SU-DHL-6 (cell line): ENCODE measurements at regions not wholly inside any gene's neighbourhood (a gene's known extent, or its start where the extent isn't known, plus 50 kb on each side); places are given as distances from the start of the nearest gene placed in this dataset.
"Not testable (repeated sequence)": the region's sequence is repeated elsewhere in the genome, so short reads cannot be mapped to it uniquely, and the experiment has no call there.

Experiments
- H2AFZ ChIP-seq: fragments of 200-600 bp; sonication (generic); 2 replicates; pipeline ENCODE4 v1.6.1; 2014; ENCODE audit warnings: low read depth, mild to moderate bottlenecking, moderate library complexity, mixed read lengths, antibody characterized with exemption, low read length; ENCODE audit not compliant: severe bottlenecking
- H3F3A ChIP-seq: fragments of 200-600 bp; shearing (Covaris generic); 2 replicates; pipeline ENCODE4 v1.6.0; 2016; ENCODE audit warnings: antibody characterized with exemption, mild to moderate bottlenecking; ENCODE audit not compliant: insufficient read depth
- H3K27ac ChIP-seq: fragments of 200-600 bp; sonication (generic); 2 replicates; pipeline ENCODE4 v1.5.1; 2016; ENCODE audit warnings: low read depth, mild to moderate bottlenecking, low read length, moderate library complexity, mixed read lengths
- H3K27me3 ChIP-seq: fragments of 200-600 bp; sonication (generic), shearing (Covaris generic); 2 replicates; pipeline ENCODE4 v1.6.0; 2014; ENCODE audit warnings: mild to moderate bottlenecking, low read length
- H3K36me3 ChIP-seq: fragments of 200-600 bp; sonication (generic); 2 replicates; pipeline ENCODE4 v1.6.1; 2014; ENCODE audit warnings: mild to moderate bottlenecking, low read length, mixed read lengths
- H3K4me2 ChIP-seq: fragments of 300-600, 200-600 bp; shearing (Covaris generic), sonication (generic); 2 replicates; pipeline ENCODE4 v1.6.0; 2014; ENCODE audit warnings: low read length, low read depth, mild to moderate bottlenecking; ENCODE audit not compliant: poor library complexity, severe bottlenecking
- H3K4me3 ChIP-seq: fragments of 200-600 bp; sonication (generic); 2 replicates; pipeline ENCODE4 v1.5.1; 2014; ENCODE audit warnings: antibody characterized with exemption, low read length, mild to moderate bottlenecking, mixed read lengths; ENCODE audit not compliant: insufficient read depth, poor library complexity, severe bottlenecking
- H3K79me2 ChIP-seq: fragments of 200-600 bp; sonication (generic); 2 replicates; pipeline ENCODE4 v1.6.1; 2014; ENCODE audit warnings: mild to moderate bottlenecking, low read length, moderate library complexity; ENCODE audit not compliant: insufficient read depth
- H3K9ac ChIP-seq: fragments of 200-600 bp; sonication (generic); 2 replicates; pipeline ENCODE4 v1.7.0; 2014; ENCODE audit warnings: mild to moderate bottlenecking, low read length
- H3K9me2 ChIP-seq: fragments of 200-600 bp; sonication (generic); replicated peaks from 2 replicates; pipeline ENCODE4 v1.6.1; 2014; ENCODE audit warnings: low read length; ENCODE audit not compliant: insufficient read depth
- H3K9me3 ChIP-seq: fragments of 200-600 bp; sonication (generic); 2 replicates; pipeline ENCODE4 v1.6.1; 2014; ENCODE audit warnings: low read length, mixed read lengths; ENCODE audit not compliant: insufficient read depth
- H4K20me1 ChIP-seq: fragments of 200-600 bp; sonication (generic); 2 replicates; pipeline ENCODE4 v1.6.1; 2014; ENCODE audit warnings: low read depth, mild to moderate bottlenecking, antibody characterized with exemption, low read length, moderate library complexity, mixed read lengths
- EZH2phosphoT487 ChIP-seq: fragments of 200-600 bp; sonication (generic), shearing (Covaris generic); conservative IDR thresholded peaks from 2 replicates; pipeline ENCODE4 v1.6.1; 2018; ENCODE audit warnings: mild to moderate bottlenecking, antibody characterized with exemption, low read length, moderate library complexity, mixed read lengths
- TF ChIP-seq, protein P1 (sequence below): fragments of 200-600 bp; sonication (generic); IDR thresholded peaks from one replicate; pipeline ENCODE4 v1.5.1; 2017; ENCODE audit warnings: antibody characterized with exemption, mild to moderate bottlenecking, low read length, moderate library complexity; ENCODE audit not compliant: insufficient read depth, poor library complexity, severe bottlenecking

DNA sequence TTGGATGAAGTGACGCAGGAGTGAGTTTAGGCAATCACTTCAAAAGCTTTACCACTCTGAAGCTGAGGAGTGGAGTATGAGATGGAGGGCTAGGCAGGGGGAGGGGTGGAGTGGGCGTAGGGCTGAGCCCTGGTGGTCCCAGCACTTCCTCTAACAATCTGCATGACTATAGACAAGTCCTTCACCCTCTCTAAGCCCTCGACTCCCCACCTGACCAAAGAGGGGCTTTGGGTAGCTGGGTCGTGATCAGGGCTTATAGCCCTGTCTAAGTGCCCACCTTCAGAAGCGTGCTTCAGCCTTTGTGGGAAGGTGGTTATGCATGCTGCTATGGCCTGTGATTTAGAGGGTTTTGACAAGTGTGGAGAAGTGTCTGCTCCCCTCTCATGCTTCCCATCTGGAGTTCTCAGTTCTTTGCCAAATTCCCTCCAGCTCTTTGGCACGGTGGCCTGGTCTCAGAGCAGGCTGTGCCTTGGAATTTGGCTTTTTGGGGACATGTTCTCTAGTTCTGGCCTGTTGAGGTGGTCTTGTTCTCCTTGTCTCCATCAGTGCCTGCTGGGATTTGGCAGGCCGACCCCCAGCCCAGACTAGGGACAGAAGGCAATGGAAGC is 53.0 kb downstream of the ACTBL2 start:
- no peaks in the 10 kb centered on the region for H3F3A ChIP-seq
- H3K9me2 ChIP-seq = no peaks in the 10 kb centered on the region
- H3K79me2 ChIP-seq = no peaks in the 10 kb centered on the region
- no peaks in the 10 kb centered on the region for H3K9me3 ChIP-seq
- TF ChIP-seq, protein P1, sequence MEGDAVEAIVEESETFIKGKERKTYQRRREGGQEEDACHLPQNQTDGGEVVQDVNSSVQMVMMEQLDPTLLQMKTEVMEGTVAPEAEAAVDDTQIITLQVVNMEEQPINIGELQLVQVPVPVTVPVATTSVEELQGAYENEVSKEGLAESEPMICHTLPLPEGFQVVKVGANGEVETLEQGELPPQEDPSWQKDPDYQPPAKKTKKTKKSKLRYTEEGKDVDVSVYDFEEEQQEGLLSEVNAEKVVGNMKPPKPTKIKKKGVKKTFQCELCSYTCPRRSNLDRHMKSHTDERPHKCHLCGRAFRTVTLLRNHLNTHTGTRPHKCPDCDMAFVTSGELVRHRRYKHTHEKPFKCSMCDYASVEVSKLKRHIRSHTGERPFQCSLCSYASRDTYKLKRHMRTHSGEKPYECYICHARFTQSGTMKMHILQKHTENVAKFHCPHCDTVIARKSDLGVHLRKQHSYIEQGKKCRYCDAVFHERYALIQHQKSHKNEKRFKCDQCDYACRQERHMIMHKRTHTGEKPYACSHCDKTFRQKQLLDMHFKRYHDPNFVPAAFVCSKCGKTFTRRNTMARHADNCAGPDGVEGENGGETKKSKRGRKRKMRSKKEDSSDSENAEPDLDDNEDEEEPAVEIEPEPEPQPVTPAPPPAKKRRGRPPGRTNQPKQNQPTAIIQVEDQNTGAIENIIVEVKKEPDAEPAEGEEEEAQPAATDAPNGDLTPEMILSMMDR = no peak
- H2AFZ ChIP-seq = no peak overlapping the region
- H3K36me3 ChIP-seq = no peaks in the 10 kb centered on the region
- no peak overlapping the region for H3K27ac ChIP-seq
- H3K27me3 ChIP-seq = no peaks in the 10 kb centered on the region
- no peak overlapping the region for H3K4me3 ChIP-seq
- no peaks in the 10 kb centered on the region for H4K20me1 ChIP-seq
- H3K4me2 ChIP-seq = no peak overlapping the region
- H3K9ac ChIP-seq = no peak overlapping the region

DNA sequence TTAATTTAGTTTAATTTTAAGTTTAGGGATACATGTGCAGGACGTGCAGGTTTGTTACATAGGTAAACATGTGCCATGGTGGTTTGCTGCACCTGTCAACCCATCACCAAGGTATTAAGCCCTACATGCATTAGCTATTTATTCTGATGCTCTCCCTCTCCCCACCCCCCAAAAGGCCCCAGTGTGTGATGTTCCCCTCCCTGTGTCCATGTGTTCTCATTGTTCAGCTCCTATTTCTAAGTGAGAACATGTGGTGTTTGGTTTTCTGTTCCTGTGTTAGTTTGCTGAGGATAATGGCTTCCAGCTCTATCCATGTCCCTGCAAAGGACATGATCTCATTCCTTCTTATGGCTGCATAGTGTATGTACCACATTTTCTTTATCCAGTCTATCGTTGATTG is 53.6 kb downstream of the ACTBL2 start:
- H3K9me2 ChIP-seq, H3K9ac ChIP-seq, H3K4me2 ChIP-seq, H3F3A ChIP-seq, H3K4me3 ChIP-seq, H3K9me3 ChIP-seq, H3K79me2 ChIP-seq, H3K27ac ChIP-seq, H3K36me3 ChIP-seq, H4K20me1 ChIP-seq, H3K27me3 ChIP-seq, H2AFZ ChIP-seq: not testable (repeated sequence)

DNA sequence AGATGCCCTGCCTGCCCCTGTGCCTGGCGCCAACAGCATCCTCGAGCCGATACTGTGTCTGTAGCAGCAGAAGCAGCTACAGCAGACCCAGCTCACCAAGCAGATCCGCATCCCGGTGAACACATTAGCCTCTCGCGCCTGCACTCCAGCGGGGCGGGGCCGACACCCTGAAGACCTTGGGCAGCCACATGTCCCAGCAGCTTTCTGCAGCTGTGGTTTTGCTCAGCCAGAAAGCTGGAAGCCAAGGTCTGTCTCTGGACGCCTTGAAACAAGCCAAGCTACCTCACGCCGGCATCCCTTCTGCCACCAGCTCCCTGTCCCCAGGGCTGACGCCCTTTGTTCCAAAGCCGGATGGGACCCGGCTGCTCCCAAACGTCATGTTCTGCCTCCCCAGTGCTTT is 59.6 kb downstream of the ACTBL2 start:
- H3K79me2 ChIP-seq = no peaks in the 10 kb centered on the region
- no peaks in the 10 kb centered on the region for H3F3A ChIP-seq
- no peaks in the 10 kb centered on the region for H3K9me2 ChIP-seq
- no peaks in the 10 kb centered on the region for H3K27me3 ChIP-seq
- no peak overlapping the region for H3K9ac ChIP-seq
- H4K20me1 ChIP-seq = no peaks in the 10 kb centered on the region
- no peak overlapping the region for H2AFZ ChIP-seq
- H3K4me3 ChIP-seq = no peak overlapping the region
- no peak for TF ChIP-seq EZH2phosphoT487
- TF ChIP-seq, protein P1 = no peak
- H3K27ac ChIP-seq = no peak overlapping the region
- no peaks in the 10 kb centered on the region for H3K36me3 ChIP-seq
- no peak overlapping the region for H3K4me2 ChIP-seq
- H3K9me3 ChIP-seq = no peaks in the 10 kb centered on the region

DNA sequence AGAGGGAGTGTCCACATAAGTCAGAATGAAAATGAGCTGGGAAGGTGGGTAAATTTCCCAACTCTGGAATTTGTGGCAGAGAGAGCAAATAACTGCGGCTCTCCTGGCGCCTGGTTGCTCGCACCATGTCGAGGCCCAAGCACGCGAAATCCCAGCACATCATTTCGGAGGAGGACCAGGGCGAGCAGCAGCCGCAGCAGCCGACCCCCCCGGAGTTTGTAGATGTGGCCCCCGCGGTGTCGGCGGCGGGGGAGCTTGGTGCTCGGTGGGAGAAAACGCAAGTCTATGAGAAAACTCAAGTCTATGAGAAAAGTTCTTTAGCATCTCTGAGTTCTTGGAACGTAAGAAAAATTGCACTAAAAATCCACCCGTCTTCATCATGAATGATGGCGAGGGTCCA is 60.3 kb downstream of the ACTBL2 start:
- Histone ChIP-seq H3K9me2 (no peaks in the 10 kb centered on the region), H3K4me2 (no peak overlapping the region), H3F3A (no peaks in the 10 kb centered on the region), H3K79me2 (no peaks in the 10 kb centered on the region), H4K20me1 (no peaks in the 10 kb centered on the region), H3K4me3 (no peak overlapping the region), H3K36me3 (no peaks in the 10 kb centered on the region), H2AFZ (no peak overlapping the region), H3K27ac (no peak overlapping the region), H3K9me3 (no peaks in the 10 kb centered on the region), H3K9ac (no peak overlapping the region), H3K27me3 (no peaks in the 10 kb centered on the region)
- no peak for TF ChIP-seq EZH2phosphoT487
- TF ChIP-seq, protein P1 = no peak
